ENCODE measurements at regions not wholly inside any gene's neighbourhood (a gene's known extent, or its start where the extent isn't known, plus 50 kb on each side); places are given as distances from the start of the nearest gene placed in this dataset.

- TF ChIP-seq CTCF (IDR thresholded peaks at IDR 0.05): no peak
- TF ChIP-seq POLR2A (IDR thresholded peaks at IDR 0.05): no peak
Observed at GRCh38 chr2:48075631-48076030, 169.3 kb upstream of the FBXO11 start.

Measured in right lobe of liver (tissue), 4 donors.